Endothelial cell of umbilical vein (primary cell): ENCODE measurements at regions not wholly inside any gene's neighbourhood (a gene's known extent, or its start where the extent isn't known, plus 50 kb on each side); places are given as distances from the start of the nearest gene placed in this dataset.

Experiments used
- BruUV-seq: library from RNA; stranded (reverse); fragments of 400-500 nt; replicated peaks from 2 replicates; lab custom pipeline; 2021; lab: Mats Ljungman, UMichigan
- CTCF ChIA-PET: fragments of 300-600, 350-600 bp; sonication (Branson Sonifier 250); formaldehyde crosslinking; loops from one replicate; lab custom pipeline; 2021; ENCODE audit warnings: antibody characterized with exemption, inconsistent platforms; lab: Charles Lee
- POLR2A ChIA-PET: fragments of 300-600, 350-600 bp; sonication (Branson Sonifier 250); formaldehyde crosslinking; loops from one replicate; lab custom pipeline; 2021; ENCODE audit warnings: antibody characterized with exemption, inconsistent platforms; lab: Charles Lee
- DNase-seq: peaks from one replicate; pipeline ENCODE4 v3.0.0-alpha.2; 2011; ENCODE audit warnings: low read depth, low spot score
- FAIRE-seq: peaks from 2 replicates; lab custom pipeline; 2011; peaks lifted over from hg19 to GRCh38; lab: Jason Lieb, UNC
- H2AFZ ChIP-seq: 2 replicates; pipeline ENCODE4 v1.6.0; 2012; ENCODE audit warnings: low read depth, low read length, control low read depth, inconsistent platforms
- H3K27ac ChIP-seq: 2 replicates; pipeline ENCODE4 v1.5.1; 2011; ENCODE audit warnings: low read depth, mild to moderate bottlenecking, control low read depth, low read length, moderate library complexity; ENCODE audit not compliant: insufficient read depth
- H3K27me3 ChIP-seq, 2 experiments: 2 replicates each; pipeline versions ENCODE4 v1.6.0 to v1.6.1; 2011; ENCODE audit warnings: low read length in 2 of 2, mixed read lengths in 1 of 2; ENCODE audit not compliant: control insufficient read depth in 2 of 2, insufficient read depth in 2 of 2
- H3K36me3 ChIP-seq, 2 experiments: 2 replicates in 1 of 2; 3 replicates in 1 of 2; pipeline ENCODE4 v1.5.1; 2011; ENCODE audit warnings: low read length in 2 of 2, mild to moderate bottlenecking in 1 of 2, moderate library complexity in 1 of 2; ENCODE audit not compliant: control insufficient read depth in 2 of 2, insufficient read depth in 2 of 2; ENCODE audit errors: extremely low read depth in 1 of 2
- H3K4me1 ChIP-seq: 3 replicates; pipeline ENCODE4 v1.5.1; 2011; ENCODE audit warnings: mild to moderate bottlenecking, low read length; ENCODE audit not compliant: control insufficient read depth, insufficient read depth; ENCODE audit errors: extremely low read depth
- H3K4me2 ChIP-seq: 2 replicates; pipeline ENCODE4 v1.6.1; 2011; ENCODE audit warnings: low read length, control low read depth, mixed read lengths; ENCODE audit not compliant: insufficient read depth
- H3K4me3 ChIP-seq, 3 experiments: fragments of 200-600 bp in 1 of 3; sonication (generic), shearing (Covaris generic) in 1 of 3; replicated peaks in 1 of 3; 2 replicates each; pipeline ENCODE4 v1.5.1; 2011 to 2016; ENCODE audit warnings: control low read depth in 3 of 3, low read length in 3 of 3, mild to moderate bottlenecking in 2 of 3, inconsistent platforms in 1 of 3, low read depth in 1 of 3, moderate library complexity in 1 of 3; ENCODE audit not compliant: insufficient read depth in 1 of 3
- H3K79me2 ChIP-seq: 2 replicates; pipeline ENCODE4 v1.6.0; 2012; ENCODE audit warnings: low read length, inconsistent platforms; ENCODE audit not compliant: control insufficient read depth, insufficient read depth
- H3K9ac ChIP-seq: replicated peaks from 2 replicates; pipeline ENCODE3; 2011; ENCODE audit warnings: low read length, control low read depth; ENCODE audit not compliant: insufficient read depth; ENCODE audit errors: extremely low read depth
- H3K9me1 ChIP-seq: replicated peaks from 3 replicates; pipeline ENCODE4 v1.6.0; 2011; ENCODE audit warnings: mild to moderate bottlenecking, low read length; ENCODE audit not compliant: control insufficient read depth, insufficient read depth; ENCODE audit errors: extremely low read depth
- H3K9me3 ChIP-seq: replicated peaks from 2 replicates; pipeline ENCODE4 v1.5.1; 2012; ENCODE audit warnings: low read length, inconsistent platforms; ENCODE audit not compliant: control insufficient read depth, insufficient read depth
- H4K20me1 ChIP-seq: replicated peaks from 2 replicates; pipeline ENCODE3; 2011; ENCODE audit warnings: mild to moderate bottlenecking, low read length; ENCODE audit not compliant: control insufficient read depth, insufficient read depth; ENCODE audit errors: extremely low read depth
- CTCF ChIP-seq, 2 donors: IDR thresholded peaks; 1 replicate in 1 of 2; 2 replicates in 1 of 2; pipeline ENCODE4 v1.5.1; 2011; ENCODE audit warnings: low read length in 2 of 2, mild to moderate bottlenecking in 2 of 2, moderate library complexity in 2 of 2, control low read depth in 1 of 2, inconsistent platforms in 1 of 2, low read depth in 1 of 2; ENCODE audit not compliant: insufficient read depth in 1 of 2; ENCODE audit errors: extremely low read depth in 1 of 2
- EZH2 ChIP-seq: IDR thresholded peaks from 2 replicates; pipeline ENCODE4 v1.6.1; 2012; ENCODE audit warnings: borderline replicate concordance, low read depth, mild to moderate bottlenecking, moderate library complexity, low read length, inconsistent platforms; ENCODE audit not compliant: severe bottlenecking
- FOS ChIP-seq: IDR thresholded peaks from 2 replicates; pipeline ENCODE4 v1.6.1; 2011; ENCODE audit warnings: mild to moderate bottlenecking, low read length, moderate library complexity, borderline replicate concordance; ENCODE audit not compliant: insufficient read depth
- GATA2 ChIP-seq: IDR thresholded peaks from 2 replicates; pipeline ENCODE4 v1.7.0; 2011; ENCODE audit warnings: low read depth, mild to moderate bottlenecking, moderate library complexity, mixed read lengths, low read length; ENCODE audit not compliant: insufficient read length, insufficient read depth
- JUN ChIP-seq: IDR thresholded peaks from 2 replicates; pipeline ENCODE4 v1.6.1; 2011; ENCODE audit warnings: borderline replicate concordance, low read depth; ENCODE audit not compliant: insufficient read length, insufficient read depth
- MAX ChIP-seq: IDR thresholded peaks from 2 replicates; pipeline ENCODE4 v1.6.1; 2011; ENCODE audit not compliant: insufficient read depth, insufficient read length
- MYC ChIP-seq: IDR thresholded peaks from one replicate; pipeline ENCODE4 v1.6.1; 2011; ENCODE audit warnings: mild to moderate bottlenecking, low read depth, low read length
- POLR2A ChIP-seq: IDR thresholded peaks from 2 replicates; pipeline ENCODE4 v1.6.1; 2012; ENCODE audit warnings: low read depth, mild to moderate bottlenecking, control low read depth, low read length
- POLR2AphosphoS5 ChIP-seq: IDR thresholded peaks from 2 replicates; pipeline ENCODE4 v1.6.1; 2012; ENCODE audit warnings: low read depth, mild to moderate bottlenecking, control low read depth, low read length, moderate library complexity; ENCODE audit not compliant: insufficient read depth
- dilution Hi-C: fragments of 300-500 bp; cut with MboI; formaldehyde crosslinking; loops from one replicate; pipeline ENCODE4 v1.15.0; 2019; ENCODE audit warnings: low sequenced_read_pairs; ENCODE audit not compliant: extremely low pct_ligation_motif_present
- intact Hi-C: fragments of 100-400 bp; cut with micrococcal nuclease; formaldehyde crosslinking; loops from one replicate; pipeline ENCODE4 v1.10.0; 2022

GRCh38 chr22:48858121-48858520 lies 969.6 kb downstream of the BRD1 start:
- Histone ChIP-seq H3K9me1 (no peaks in the 10 kb centered on the region), H3K79me2 (no peaks in the 10 kb centered on the region), H3K9me3 (peaks cover 13% of the 10 kb centered on the region), H3K27ac (no peak overlapping the region), H3K36me3 (no peaks in the 10 kb centered on the region), H3K9ac (no peak overlapping the region), H3K4me1 (no peaks in the 10 kb centered on the region), H3K4me2 (no peak overlapping the region), H3K27me3 (no peaks in the 10 kb centered on the region), H4K20me1 (no peaks in the 10 kb centered on the region), H3K4me3 (no peak overlapping the region), H2AFZ (no peak overlapping the region)
- FAIRE-seq (no peak), DNase-seq (no peak)
- intact Hi-C loops = no loop called here
- ChIA-PET POLR2A (no interaction called here), CTCF (no interaction called here)
- dilution Hi-C loops = no loop called here
- no TSS peak for BruUV-seq
- TF ChIP-seq MYC (no peak), POLR2AphosphoS5 (no peak), JUN (no peak), FOS (no peak), POLR2A (no peak), EZH2 (no peak), GATA2 (no peak), CTCF (IDR thresholded peaks at IDR 0.05; ENCODE audit: extremely low read depth in 1 of 2, insufficient read depth in 1 of 2, low read depth in 1 of 2, low read length in 2 of 2) (no peak), MAX (no peak)
